Peyer's patch (tissue), 4 donors: ENCODE measurements at regions not wholly inside any gene's neighbourhood (a gene's known extent, or its start where the extent isn't known, plus 50 kb on each side); places are given as distances from the start of the nearest gene placed in this dataset.

Source experiments
- DNase-seq, 3 donors: peaks; one replicate each; pipeline ENCODE4 v3.0.0-alpha.2; 2017 to 2019
- H3K27ac ChIP-seq, 4 donors: fragments of 200-600 bp; sonication (generic); one replicate each; pipeline ENCODE4 v1.5.1; 2016 to 2019
- H3K27me3 ChIP-seq, 2 donors: fragments of 200-600 bp; sonication (generic); one replicate each; pipeline ENCODE4 v1.5.1; 2019
- H3K36me3 ChIP-seq, 3 donors: fragments of 200-600 bp; sonication (generic); one replicate each; pipeline ENCODE4 v1.5.1; 2016 to 2019
- H3K4me1 ChIP-seq, 4 donors: fragments of 200-600 bp; sonication (generic); one replicate each; pipeline ENCODE4 v1.5.1; 2016 to 2019
- H3K4me3 ChIP-seq, 4 donors: fragments of 200-600 bp; sonication (generic); 1 replicate in 3 of 4; 2 replicates in 1 of 4; pipeline ENCODE4 v1.5.1; 2016 to 2019; ENCODE audit warnings: mild to moderate bottlenecking in 1 of 4
- H3K9me3 ChIP-seq, 4 donors: fragments of 200-600 bp; sonication (generic); one replicate each; pipeline ENCODE4 v1.5.1; 2016 to 2019; ENCODE audit warnings: mild to moderate bottlenecking in 1 of 4
- POLR2A ChIP-seq, 2 donors: fragments of 450-650 bp; IDR thresholded peaks; one replicate each; pipeline ENCODE4 v1.5.1; 2017; ENCODE audit warnings: antibody characterized with exemption in 2 of 2, mild to moderate bottlenecking in 2 of 2, moderate library complexity in 2 of 2
- TF ChIP-seq, protein P1 (sequence below), 6 experiments: fragments of 450-650 bp in 4 of 6; fragments of 200-600 bp in 2 of 6; sonication (generic) in 1 of 6; IDR thresholded peaks; one replicate each; pipeline ENCODE4 v1.5.1; 2017 to 2019; ENCODE audit warnings: antibody characterized with exemption in 6 of 6, mild to moderate bottlenecking in 3 of 6, moderate library complexity in 1 of 6

DNA sequence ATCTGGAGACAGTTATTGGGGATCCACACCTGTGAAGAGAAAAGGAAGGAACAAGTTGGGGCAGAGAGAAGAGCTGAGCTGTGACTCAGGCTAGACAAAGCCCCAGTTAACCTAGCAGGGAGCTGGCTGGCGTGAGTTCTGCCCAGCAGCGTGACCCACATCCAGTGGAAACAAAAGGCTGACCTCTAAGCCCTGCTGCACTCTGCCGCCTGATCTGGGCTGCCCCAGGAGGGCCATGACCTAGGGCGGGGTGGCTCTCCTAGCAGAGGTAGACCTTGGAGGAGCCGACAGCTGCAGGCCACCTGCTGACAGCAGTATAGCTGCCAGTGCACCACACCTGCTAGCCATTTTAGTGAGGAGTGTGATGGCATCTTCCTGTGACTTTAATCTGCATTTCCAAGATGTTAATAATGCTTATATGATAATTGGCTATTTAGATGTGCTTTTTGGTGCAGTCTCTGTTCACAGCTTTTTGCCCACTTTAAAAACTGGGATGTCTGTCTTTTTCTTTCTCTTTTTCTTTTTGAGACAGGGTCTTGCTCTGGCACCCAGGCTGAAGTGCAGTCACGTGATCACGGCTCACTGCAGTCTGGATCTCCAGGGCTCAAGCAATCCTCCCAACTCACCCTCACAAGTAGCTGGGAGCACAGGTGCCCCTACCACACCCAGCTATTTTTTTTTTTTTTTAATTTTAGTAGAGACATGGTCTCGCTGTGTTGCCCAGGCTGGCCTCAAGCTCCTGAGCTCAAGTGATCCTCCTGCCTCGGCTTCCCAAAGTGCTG is 78.1 kb downstream of the LSM3 start:
- peak in 2 of 3 donors; percentile 73 to 80 for DNase-seq
- Histone ChIP-seq H3K27ac (peak overlapping the region in 1 of 4 donors; percentile 26), H3K36me3 (no peaks in the 10 kb centered on the region), H3K4me3 (no peak overlapping the region), H3K9me3 (no peaks in the 10 kb centered on the region), H3K27me3 (no peaks in the 10 kb centered on the region), H3K4me1 (peaks cover 0 to 4% (median 0%) of the 10 kb centered on the region in 4 donors)
- TF ChIP-seq, protein P1, sequence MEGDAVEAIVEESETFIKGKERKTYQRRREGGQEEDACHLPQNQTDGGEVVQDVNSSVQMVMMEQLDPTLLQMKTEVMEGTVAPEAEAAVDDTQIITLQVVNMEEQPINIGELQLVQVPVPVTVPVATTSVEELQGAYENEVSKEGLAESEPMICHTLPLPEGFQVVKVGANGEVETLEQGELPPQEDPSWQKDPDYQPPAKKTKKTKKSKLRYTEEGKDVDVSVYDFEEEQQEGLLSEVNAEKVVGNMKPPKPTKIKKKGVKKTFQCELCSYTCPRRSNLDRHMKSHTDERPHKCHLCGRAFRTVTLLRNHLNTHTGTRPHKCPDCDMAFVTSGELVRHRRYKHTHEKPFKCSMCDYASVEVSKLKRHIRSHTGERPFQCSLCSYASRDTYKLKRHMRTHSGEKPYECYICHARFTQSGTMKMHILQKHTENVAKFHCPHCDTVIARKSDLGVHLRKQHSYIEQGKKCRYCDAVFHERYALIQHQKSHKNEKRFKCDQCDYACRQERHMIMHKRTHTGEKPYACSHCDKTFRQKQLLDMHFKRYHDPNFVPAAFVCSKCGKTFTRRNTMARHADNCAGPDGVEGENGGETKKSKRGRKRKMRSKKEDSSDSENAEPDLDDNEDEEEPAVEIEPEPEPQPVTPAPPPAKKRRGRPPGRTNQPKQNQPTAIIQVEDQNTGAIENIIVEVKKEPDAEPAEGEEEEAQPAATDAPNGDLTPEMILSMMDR (IDR thresholded peaks at IDR 0.05) = peak in 3 of 6 experiments; percentile 58 to 66 (median 59)
- no peak for TF ChIP-seq POLR2A (IDR thresholded peaks at IDR 0.05)

DNA sequence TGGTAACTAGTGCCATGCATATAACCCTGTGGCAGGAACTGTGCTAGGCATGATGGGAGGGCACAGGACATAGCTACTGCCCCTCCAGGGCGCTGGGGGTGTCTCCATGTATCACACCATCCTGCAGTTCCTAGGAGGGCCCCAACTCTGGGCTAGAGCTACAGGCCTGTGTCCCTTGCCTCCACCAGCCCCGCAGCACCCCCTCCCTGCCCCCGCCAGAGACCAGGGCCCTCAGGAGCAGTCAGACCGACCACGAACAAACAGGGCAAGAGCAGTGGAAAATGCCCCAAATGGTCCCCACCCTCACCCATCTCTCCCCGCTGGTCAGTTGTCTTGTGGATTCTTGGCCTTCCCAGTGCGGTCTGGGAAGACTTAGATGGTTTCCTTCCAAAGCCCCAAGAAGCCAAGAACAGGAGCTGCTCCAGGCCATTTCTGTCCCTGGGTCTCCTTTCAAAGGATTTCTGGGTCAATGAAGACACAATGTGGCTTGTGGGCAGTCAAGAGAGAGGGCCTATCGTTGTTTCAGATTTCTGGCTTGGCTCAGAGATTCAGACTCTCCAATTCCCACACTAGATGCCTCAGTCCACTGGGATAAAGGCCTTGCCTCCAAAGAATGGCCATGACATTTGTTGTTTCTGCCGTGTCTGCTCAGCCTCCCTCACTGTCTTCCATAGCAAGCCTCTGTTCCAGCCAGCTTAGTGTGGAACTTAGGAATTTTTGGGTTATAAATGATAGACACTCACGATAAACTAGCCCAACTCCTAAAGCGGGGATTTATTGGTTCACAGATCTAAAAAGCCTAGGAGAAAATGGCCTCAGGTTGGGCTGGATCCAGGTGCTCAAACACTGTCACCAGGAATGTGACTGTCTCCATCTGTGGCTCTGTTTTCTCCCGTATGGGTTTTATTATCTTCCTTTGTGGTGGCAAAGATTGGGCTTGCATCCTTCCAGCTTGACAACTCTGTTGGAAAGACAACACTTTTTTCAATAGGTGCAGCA is 80.6 kb downstream of the LSM3 start:
- peak in 1 of 3 donors; percentile 2 for DNase-seq
- Histone ChIP-seq H3K9me3 (no peaks in the 10 kb centered on the region), H3K4me3 (no peak overlapping the region), H3K27ac (no peak overlapping the region), H3K36me3 (no peaks in the 10 kb centered on the region), H3K4me1 (peaks cover 0 to 4% (median 0%) of the 10 kb centered on the region in 4 donors), H3K27me3 (no peaks in the 10 kb centered on the region)
- no peak for TF ChIP-seq POLR2A (IDR thresholded peaks at IDR 0.05)
- TF ChIP-seq, protein P1 (IDR thresholded peaks at IDR 0.05) = no peak

GRCh38 chr3:14260463-14260862 is 81.8 kb downstream of the LSM3 start:
- H3K27me3 ChIP-seq = no peaks in the 10 kb centered on the region
- no peak overlapping the region for H3K4me3 ChIP-seq
- H3K27ac ChIP-seq = no peak overlapping the region
- no peak for TF ChIP-seq POLR2A (IDR thresholded peaks at IDR 0.05)
- TF ChIP-seq, protein P1 (IDR thresholded peaks at IDR 0.05) = no peak
- peaks cover 0 to 8% (median 0%) of the 10 kb centered on the region in 4 donors for H3K4me1 ChIP-seq
- H3K9me3 ChIP-seq = no peaks in the 10 kb centered on the region
- H3K36me3 ChIP-seq = no peaks in the 10 kb centered on the region
- peak in 1 of 3 donors; percentile 22 for DNase-seq

DNA sequence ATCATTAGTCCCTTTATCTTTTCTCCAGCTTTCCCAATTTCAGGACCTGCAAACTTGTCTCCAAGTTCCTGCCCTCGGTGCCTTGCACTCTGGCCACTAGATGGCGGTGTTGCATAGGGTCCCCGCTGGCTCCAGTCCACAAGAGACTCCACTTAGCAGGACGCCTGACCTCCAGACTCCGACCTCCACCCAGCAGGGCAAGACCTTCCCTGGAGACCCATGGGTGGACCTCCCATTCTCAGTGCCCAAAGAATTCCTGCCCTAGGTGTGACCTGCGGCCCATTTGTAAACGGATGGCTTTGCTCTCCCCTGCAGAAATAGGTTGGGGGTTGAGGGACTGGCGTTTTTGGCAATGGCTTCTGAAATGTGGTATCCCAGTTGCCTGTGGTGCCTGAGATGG is 82.6 kb downstream of the LSM3 start:
- Histone ChIP-seq H3K9me3 (no peaks in the 10 kb centered on the region), H3K4me1 (peaks cover 0 to 14% (median 0%) of the 10 kb centered on the region in 4 donors), H3K27me3 (no peaks in the 10 kb centered on the region), H3K4me3 (no peak overlapping the region), H3K36me3 (no peaks in the 10 kb centered on the region), H3K27ac (no peak overlapping the region)
- DNase-seq = peak; percentile 76 to 94 (median 90)
- TF ChIP-seq, protein P1 (IDR thresholded peaks at IDR 0.05) = peak; percentile 87 to 98 (median 96)
- no peak for TF ChIP-seq POLR2A (IDR thresholded peaks at IDR 0.05)

GRCh38 chr3:14262212-14262611 is 83.6 kb downstream of the LSM3 start:
- Histone ChIP-seq H3K27ac (no peak overlapping the region), H3K9me3 (no peaks in the 10 kb centered on the region), H3K4me3 (no peak overlapping the region), H3K27me3 (no peaks in the 10 kb centered on the region), H3K4me1 (peaks cover 0 to 14% (median 0%) of the 10 kb centered on the region in 4 donors), H3K36me3 (no peaks in the 10 kb centered on the region)
- TF ChIP-seq, protein P1 (IDR thresholded peaks at IDR 0.05) = no peak
- no peak for TF ChIP-seq POLR2A (IDR thresholded peaks at IDR 0.05)
- DNase-seq = peak in 1 of 3 donors; percentile 2
